Body of pancreas (tissue), 4 donors: ENCODE measurements at regions not wholly inside any gene's neighbourhood (a gene's known extent, or its start where the extent isn't known, plus 50 kb on each side); places are given as distances from the start of the nearest gene placed in this dataset.

Experiments
- POLR2A ChIP-seq, 3 donors: fragments of 450-650 bp; IDR thresholded peaks; one replicate each; pipeline ENCODE4 v1.6.1; 2016; ENCODE audit warnings: antibody characterized with exemption in 3 of 3, mild to moderate bottlenecking in 2 of 3
- TF ChIP-seq, protein P1 (sequence below), 7 experiments: fragments of 450-650 bp in 4 of 7; fragments of 200-600 bp in 3 of 7; sonication (generic) in 3 of 7; IDR thresholded peaks; one replicate each; pipeline ENCODE4 v1.5.1; 2016 to 2019; ENCODE audit warnings: antibody characterized with exemption in 7 of 7

DNA sequence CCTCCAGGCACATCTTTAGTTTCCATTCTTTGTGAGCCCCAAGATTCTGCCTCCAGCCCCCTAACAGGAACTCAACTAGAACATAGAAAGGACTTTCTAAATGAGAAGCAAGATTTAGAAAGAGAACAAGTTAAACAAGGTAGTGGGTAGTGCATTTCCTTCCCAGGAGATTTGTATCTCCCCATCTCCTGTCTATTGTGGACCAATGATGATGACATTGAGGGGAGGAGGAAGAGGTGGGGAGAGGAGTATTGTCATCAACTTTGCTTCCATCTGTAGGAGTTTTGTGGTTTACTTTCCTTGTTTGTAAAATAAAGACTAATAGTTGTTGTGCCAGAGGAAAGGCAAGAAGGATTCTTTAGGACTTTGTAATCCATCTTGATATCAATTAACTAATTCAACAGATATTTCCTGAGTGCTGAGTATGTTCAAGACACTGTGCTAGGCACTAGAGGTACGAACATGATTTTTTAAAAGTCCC, 235.3 kb upstream of the ROPN1 start:
- TF ChIP-seq, protein P1, sequence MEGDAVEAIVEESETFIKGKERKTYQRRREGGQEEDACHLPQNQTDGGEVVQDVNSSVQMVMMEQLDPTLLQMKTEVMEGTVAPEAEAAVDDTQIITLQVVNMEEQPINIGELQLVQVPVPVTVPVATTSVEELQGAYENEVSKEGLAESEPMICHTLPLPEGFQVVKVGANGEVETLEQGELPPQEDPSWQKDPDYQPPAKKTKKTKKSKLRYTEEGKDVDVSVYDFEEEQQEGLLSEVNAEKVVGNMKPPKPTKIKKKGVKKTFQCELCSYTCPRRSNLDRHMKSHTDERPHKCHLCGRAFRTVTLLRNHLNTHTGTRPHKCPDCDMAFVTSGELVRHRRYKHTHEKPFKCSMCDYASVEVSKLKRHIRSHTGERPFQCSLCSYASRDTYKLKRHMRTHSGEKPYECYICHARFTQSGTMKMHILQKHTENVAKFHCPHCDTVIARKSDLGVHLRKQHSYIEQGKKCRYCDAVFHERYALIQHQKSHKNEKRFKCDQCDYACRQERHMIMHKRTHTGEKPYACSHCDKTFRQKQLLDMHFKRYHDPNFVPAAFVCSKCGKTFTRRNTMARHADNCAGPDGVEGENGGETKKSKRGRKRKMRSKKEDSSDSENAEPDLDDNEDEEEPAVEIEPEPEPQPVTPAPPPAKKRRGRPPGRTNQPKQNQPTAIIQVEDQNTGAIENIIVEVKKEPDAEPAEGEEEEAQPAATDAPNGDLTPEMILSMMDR (IDR thresholded peaks at IDR 0.05) = no peak
- TF ChIP-seq POLR2A (IDR thresholded peaks at IDR 0.05) = no peak
